Activated CD8-positive, alpha-beta memory T cell treated with anti-CD3 and anti-CD28 coated beads, Interleukin-2, amount 10 ng/mL, durations not matched to agents 7 days and 5 days (primary cell): ENCODE measurements at regions not wholly inside any gene's neighbourhood (a gene's known extent, or its start where the extent isn't known, plus 50 kb on each side); places are given as distances from the start of the nearest gene placed in this dataset.

Source experiments
- ATAC-seq: fragments of 150-1000 bp; cut with Tn5 transposase; one replicate; pipeline ENCODE4 v1.10.0; 2021; ENCODE audit warnings: moderate library complexity
- CTCF ChIA-PET: fragments of 350-600 bp; sonication (Branson Sonifier 250); formaldehyde crosslinking; loops from one replicate; lab custom pipeline; 2021; ENCODE audit warnings: antibody characterized with exemption; lab: Charles Lee
- DNase-seq: peaks from one replicate; pipeline ENCODE4 v3.0.0-alpha.2; 2020
- H3K27ac Mint-ChIP-seq: one replicate; pipeline ENCODE4 v1.8.0; 2021; ENCODE audit warnings: mild to moderate bottlenecking, mixed read lengths
- H3K27me3 Mint-ChIP-seq: one replicate; pipeline ENCODE4 v1.8.0; 2021; ENCODE audit warnings: mixed read lengths
- H3K36me3 Mint-ChIP-seq: one replicate; pipeline ENCODE4 v1.8.0; 2021; ENCODE audit warnings: mild to moderate bottlenecking, mixed read lengths
- H3K4me1 Mint-ChIP-seq: one replicate; pipeline ENCODE4 v1.8.0; 2021; ENCODE audit warnings: mixed read lengths
- H3K4me3 Mint-ChIP-seq: one replicate; pipeline ENCODE4 v1.8.0; 2021; ENCODE audit warnings: mild to moderate bottlenecking, moderate library complexity, mixed read lengths
- H3K9me3 Mint-ChIP-seq: one replicate; pipeline ENCODE4 v1.8.0; 2022; ENCODE audit warnings: low read depth, mixed read lengths

DNA sequence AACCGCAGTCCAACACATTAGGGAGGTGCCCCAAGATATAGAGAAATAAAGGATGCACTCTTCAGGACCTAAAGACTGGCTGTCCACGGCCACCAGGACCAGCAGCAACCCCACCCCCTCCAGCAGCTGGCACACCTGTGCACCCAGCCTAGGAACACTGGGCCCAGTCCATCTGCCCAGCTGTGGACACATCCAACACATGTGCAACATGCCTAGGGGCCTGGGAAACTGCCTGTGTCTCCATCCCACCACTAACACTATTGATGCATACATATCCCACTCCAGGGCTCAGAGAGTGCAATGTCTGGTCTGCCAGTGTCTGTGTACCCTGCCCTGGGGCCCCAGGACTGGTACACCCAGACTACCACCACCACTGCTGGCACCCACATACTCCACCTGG lies 1781.3 kb downstream of the MAT2B start:
- Mint-ChIP-seq H3K27ac (no peak overlapping the region), H3K4me3 (no peak overlapping the region), H3K9me3 (peaks cover 7% of the 10 kb centered on the region), H3K4me1 (no peaks in the 10 kb centered on the region), H3K27me3 (no peaks in the 10 kb centered on the region), H3K36me3 (no peaks in the 10 kb centered on the region)
- DNase-seq, result no peak
- ATAC-seq, result no peak
- CTCF ChIA-PET, result no interaction called here

DNA sequence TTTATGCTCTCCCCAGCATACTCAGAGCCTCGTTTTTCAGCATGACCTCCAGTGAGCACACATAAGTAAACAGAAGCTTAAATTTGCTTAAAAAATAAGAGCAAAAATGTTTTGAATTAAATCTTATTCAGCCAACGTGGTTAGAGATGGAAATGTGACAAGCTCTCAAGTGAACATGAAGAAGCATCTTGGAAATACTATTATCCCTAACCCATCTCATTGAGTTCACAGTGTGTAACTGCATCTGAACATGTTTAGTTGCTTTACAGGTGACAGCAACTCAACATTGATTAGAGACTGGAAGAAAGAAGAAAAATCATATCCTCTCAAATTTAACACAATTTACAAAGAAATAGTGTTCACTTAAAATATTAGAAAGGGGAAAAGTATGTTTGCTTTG lies 1785.1 kb downstream of the MAT2B start:
- H3K4me1 Mint-ChIP-seq, result no peaks in the 10 kb centered on the region
- no peaks in the 10 kb centered on the region for H3K27me3 Mint-ChIP-seq
- no peak for ATAC-seq
- H3K9me3 Mint-ChIP-seq, result peaks cover 5% of the 10 kb centered on the region
- DNase-seq, result no peak
- no peaks in the 10 kb centered on the region for H3K36me3 Mint-ChIP-seq
- H3K27ac Mint-ChIP-seq, result no peak overlapping the region
- no peak overlapping the region for H3K4me3 Mint-ChIP-seq
- CTCF ChIA-PET, result no interaction called here

DNA sequence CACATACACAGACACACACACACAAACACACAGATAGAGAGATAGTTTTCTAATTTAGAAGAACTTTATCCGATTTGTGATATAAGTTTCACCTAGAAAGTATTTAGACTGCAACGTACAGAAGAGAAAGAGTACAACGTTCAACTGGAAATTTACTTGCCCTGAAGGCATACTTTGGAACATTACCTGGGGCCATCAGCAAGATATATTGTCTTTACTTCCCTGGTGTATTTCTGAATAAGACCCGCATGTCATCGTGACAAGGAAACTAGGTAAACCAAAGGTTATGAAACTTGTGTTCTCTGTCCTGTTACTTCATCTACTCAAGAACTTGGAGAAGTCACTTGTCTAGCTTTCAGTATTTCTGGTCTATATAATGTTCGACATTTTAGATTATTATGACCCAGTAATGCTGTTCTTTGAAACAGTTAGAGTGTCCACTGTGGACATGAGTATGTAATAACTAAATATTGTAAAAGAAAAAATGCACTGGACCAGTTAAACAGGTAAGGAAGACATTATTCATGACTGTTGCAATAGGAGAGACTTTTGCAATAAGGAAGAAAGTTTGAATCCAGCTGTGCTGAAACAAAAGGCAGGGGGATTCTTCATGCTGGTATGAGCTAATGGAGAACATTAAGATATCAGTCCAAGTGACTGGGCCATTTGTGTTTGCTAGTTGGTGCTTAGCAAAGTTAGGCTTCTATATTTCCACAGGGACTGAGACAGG lies 1791.1 kb downstream of the MAT2B start:
- DNase-seq (no peak), ATAC-seq (no peak)
- Mint-ChIP-seq H3K4me3 (no peak overlapping the region), H3K27me3 (no peaks in the 10 kb centered on the region), H3K36me3 (no peaks in the 10 kb centered on the region), H3K9me3 (peaks cover 2% of the 10 kb centered on the region), H3K4me1 (no peaks in the 10 kb centered on the region), H3K27ac (no peak overlapping the region)
- CTCF ChIA-PET, result no interaction called here

DNA sequence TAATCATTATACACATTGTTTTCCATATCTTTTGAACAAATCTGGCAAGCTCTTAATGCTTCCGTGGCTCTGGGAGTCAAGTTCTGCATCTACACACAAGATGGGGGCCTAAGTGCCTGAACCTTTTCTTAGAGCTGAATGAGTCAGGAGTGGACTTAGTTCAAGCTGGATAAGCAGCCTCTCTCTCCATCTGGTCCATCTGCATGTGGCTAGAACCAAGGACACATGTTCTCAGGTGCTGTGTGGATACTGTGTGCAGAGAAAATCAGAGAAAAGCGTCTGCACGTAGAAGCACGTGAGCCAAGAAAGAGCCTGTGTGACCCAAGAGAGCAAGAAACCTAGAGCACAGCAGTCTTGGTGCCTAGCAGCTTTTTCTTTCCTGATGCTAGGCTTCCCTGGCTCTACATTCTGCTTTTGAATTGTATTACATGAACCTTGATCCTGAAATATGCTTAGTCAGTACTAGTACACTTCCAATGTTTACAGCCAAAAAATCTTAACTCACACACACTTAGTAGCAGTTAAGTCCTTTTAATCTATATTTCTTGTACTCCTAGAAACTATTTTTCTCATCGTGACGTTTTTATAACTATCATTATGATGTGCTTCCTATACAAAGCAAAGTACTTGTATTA lies 1798.9 kb downstream of the MAT2B start:
- CTCF ChIA-PET, result no interaction called here
- DNase-seq (no peak), ATAC-seq (no peak)
- Mint-ChIP-seq H3K9me3 (peaks cover 5% of the 10 kb centered on the region), H3K27ac (no peak overlapping the region), H3K27me3 (no peaks in the 10 kb centered on the region), H3K36me3 (no peaks in the 10 kb centered on the region), H3K4me3 (no peak overlapping the region), H3K4me1 (no peaks in the 10 kb centered on the region)

DNA sequence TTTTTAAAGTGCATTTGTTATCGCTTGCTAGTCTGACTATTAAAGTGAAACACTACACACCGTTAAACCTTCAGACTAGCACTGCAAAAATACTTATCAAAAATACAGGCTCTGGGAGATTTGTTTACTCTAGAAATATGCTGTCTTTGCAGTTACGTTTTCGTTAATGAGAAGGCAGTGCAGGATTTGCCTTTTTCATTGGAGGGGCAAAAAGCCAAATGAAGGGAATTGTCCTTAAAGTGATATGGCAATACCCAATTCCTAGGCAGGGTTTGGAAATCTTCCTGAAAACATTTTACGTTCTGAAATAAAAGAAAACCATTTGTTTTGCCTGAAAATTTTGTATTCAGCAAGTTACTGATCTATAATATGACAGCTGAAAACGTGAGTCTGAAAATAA lies 1800.2 kb downstream of the MAT2B start:
- H3K27me3 Mint-ChIP-seq, result no peaks in the 10 kb centered on the region
- CTCF ChIA-PET, result no interaction called here
- ATAC-seq (no peak), DNase-seq (no peak)
- H3K4me3 Mint-ChIP-seq, result no peak overlapping the region
- no peaks in the 10 kb centered on the region for H3K4me1 Mint-ChIP-seq
- H3K36me3 Mint-ChIP-seq, result no peaks in the 10 kb centered on the region
- H3K27ac Mint-ChIP-seq, result no peak overlapping the region
- H3K9me3 Mint-ChIP-seq, result peaks cover 7% of the 10 kb centered on the region

DNA sequence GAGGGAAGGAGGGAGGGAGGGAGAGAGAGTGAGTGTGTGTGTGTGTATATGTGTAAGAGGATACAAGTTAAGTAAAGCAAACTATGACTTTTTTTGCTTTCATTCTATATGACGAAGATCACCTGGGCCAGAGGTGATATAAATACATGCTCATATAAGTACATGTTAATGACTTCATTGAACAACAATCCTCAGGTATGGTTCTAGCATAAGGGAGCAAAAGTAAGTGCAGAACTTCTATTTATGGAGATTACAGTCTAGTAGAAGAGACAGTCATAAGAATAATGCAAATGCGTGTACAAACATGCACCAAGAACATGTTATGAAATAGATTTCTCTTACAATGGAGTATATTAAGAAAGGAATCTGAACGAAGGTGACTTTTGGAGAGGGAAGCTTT lies 1804.0 kb downstream of the MAT2B start:
- H3K4me1 Mint-ChIP-seq, result no peaks in the 10 kb centered on the region
- CTCF ChIA-PET, result no interaction called here

DNA sequence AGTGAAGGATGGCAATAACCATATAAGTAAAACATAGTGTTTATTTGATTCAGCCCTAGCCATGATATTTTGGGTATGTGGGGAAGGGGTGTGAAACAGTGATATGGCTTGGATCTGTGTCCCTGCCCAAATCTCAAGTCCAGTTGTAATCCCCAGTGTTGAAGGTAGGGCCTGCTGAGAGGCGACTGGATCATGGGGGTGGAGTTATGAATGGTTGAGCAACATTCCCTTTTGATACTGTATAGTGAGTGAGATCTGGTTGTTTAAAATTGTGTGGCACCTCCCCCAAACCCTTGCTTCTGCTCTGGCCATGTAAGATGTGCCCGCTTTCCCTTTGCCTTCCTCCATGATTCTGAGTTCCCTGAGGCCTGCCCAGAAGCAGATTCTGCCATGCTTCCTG lies 1804.6 kb downstream of the MAT2B start:
- no peak overlapping the region for H3K27ac Mint-ChIP-seq
- H3K9me3 Mint-ChIP-seq, result peaks cover 9% of the 10 kb centered on the region
- ATAC-seq (no peak), DNase-seq (no peak)
- no peaks in the 10 kb centered on the region for H3K36me3 Mint-ChIP-seq
- H3K27me3 Mint-ChIP-seq, result no peaks in the 10 kb centered on the region
- CTCF ChIA-PET, result no interaction called here
- no peaks in the 10 kb centered on the region for H3K4me1 Mint-ChIP-seq
- H3K4me3 Mint-ChIP-seq, result no peak overlapping the region

More for the DNA sequence above, 1804.0 kb downstream of the MAT2B start:
- Mint-ChIP-seq H3K4me3 (no peak overlapping the region), H3K36me3 (no peaks in the 10 kb centered on the region), H3K27ac (no peak overlapping the region), H3K27me3 (no peaks in the 10 kb centered on the region), H3K9me3 (peaks cover 7% of the 10 kb centered on the region)
- DNase-seq (no peak), ATAC-seq (no peak)

DNA sequence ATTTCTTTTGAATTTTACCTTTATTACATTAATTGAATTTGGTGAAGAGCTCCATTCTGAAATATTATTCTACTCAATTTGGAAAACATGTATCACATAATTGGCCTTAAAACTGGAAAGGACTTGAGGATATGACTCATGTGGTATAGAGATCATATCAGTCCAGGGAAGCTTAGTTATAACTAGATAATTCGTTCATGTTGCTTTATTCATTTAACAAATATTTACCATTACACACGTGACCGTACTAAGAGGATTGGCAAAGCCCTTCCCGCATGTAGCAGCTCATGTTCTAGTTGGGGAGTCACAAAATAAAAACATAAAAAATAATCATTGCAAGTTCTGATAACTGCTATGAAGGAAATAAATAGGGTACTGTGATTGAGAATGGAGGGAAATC lies 1816.5 kb downstream of the MAT2B start:
- Mint-ChIP-seq H3K9me3 (peaks cover 12% of the 10 kb centered on the region), H3K4me3 (no peak overlapping the region), H3K27me3 (no peaks in the 10 kb centered on the region), H3K4me1 (no peaks in the 10 kb centered on the region), H3K27ac (no peak overlapping the region), H3K36me3 (no peaks in the 10 kb centered on the region)
- CTCF ChIA-PET, result no interaction called here
- ATAC-seq (no peak), DNase-seq (no peak)

DNA sequence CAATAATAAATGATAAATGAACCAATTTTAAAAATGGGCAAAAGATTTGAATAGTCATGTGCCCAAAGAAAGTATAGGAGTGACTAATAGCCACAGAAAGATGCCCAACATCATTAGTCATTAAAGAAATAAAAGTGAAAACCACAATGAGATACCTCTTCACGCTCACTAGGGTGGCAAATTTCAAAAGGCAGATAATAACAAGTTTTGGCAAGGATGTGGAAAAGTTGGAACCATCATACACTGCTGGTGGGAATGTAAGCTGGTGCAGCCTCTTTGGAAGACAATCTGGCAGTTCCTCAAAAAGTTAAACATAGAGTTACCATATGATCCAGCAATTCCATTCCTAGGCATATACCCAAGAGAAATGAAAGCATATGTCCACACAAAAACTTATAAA lies 1819.8 kb downstream of the MAT2B start:
- H3K27me3 Mint-ChIP-seq, result no peaks in the 10 kb centered on the region
- H3K9me3 Mint-ChIP-seq, result peaks cover 3% of the 10 kb centered on the region
- H3K4me1 Mint-ChIP-seq, result no peaks in the 10 kb centered on the region
- H3K36me3 Mint-ChIP-seq, result no peaks in the 10 kb centered on the region
- ATAC-seq (no peak), DNase-seq (no peak)
- CTCF ChIA-PET, result no interaction called here
- H3K27ac Mint-ChIP-seq, result no peak overlapping the region
- H3K4me3 Mint-ChIP-seq, result no peak overlapping the region

DNA sequence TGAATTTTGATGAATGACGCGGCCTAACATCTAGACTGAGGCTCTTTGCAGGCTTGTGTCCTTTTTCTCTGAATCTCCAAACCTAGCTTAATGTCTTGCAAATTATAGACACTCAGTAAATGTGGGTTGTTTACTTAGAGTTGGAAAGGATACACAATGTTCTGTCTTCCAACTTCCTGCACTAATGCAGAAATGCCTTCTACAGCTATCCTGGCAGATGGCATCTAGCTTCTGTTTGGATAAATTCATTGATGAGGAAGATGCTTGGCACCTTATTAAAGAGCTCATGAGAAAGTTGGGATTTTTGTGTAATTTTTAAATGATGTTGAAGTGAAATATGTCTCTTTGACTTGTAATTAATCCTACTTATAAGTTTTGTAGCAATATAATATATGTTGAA lies 1822.2 kb downstream of the MAT2B start:
- Mint-ChIP-seq H3K27ac (no peak overlapping the region), H3K4me1 (no peaks in the 10 kb centered on the region), H3K36me3 (no peaks in the 10 kb centered on the region), H3K4me3 (no peak overlapping the region), H3K9me3 (peaks cover 3% of the 10 kb centered on the region), H3K27me3 (no peaks in the 10 kb centered on the region)
- CTCF ChIA-PET, result no interaction called here
- DNase-seq (no peak), ATAC-seq (no peak)

DNA sequence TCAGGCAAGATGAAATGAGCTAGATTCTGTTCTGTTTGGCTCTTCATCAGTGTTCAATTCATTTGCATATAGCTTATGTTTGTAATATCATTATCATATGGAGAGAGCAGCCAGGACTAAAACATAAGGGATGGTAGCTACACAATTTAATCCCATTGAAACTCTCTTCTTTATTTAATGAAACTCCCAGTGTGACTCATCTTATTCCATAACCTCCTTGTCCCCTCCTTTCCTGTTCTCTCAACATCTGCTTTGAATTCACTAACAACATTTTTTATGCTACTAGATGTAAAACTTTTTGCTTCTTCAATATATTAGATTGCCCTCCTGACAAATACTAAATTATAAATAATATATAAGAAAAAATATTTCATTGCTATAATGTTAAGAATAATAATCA lies 1823.4 kb downstream of the MAT2B start:
- no peaks in the 10 kb centered on the region for H3K27me3 Mint-ChIP-seq
- H3K36me3 Mint-ChIP-seq, result no peaks in the 10 kb centered on the region
- CTCF ChIA-PET, result no interaction called here
- H3K27ac Mint-ChIP-seq, result no peak overlapping the region
- H3K4me1 Mint-ChIP-seq, result no peaks in the 10 kb centered on the region
- DNase-seq (no peak), ATAC-seq (no peak)
- H3K4me3 Mint-ChIP-seq, result no peak overlapping the region
- peaks cover 6% of the 10 kb centered on the region for H3K9me3 Mint-ChIP-seq

DNA sequence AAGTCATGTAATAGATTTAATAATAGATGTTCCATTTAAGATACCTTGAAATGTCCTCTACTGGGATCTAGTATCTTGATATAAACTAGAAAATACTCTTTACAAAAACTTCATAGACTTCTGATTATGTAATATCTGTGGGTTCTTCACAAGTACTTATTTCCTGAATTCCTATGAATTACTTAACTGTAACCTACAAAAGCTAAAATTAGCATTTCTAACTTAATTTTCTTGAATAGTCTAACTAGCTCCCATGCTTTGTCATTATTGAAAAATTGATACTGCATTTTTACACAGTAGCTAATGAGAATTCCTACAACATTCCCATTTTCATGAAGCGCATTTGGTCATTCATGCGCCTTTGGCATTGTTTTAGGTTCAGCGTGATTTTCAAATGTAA lies 1828.2 kb downstream of the MAT2B start:
- Mint-ChIP-seq H3K36me3 (no peaks in the 10 kb centered on the region), H3K4me3 (no peak overlapping the region), H3K9me3 (peaks cover 5% of the 10 kb centered on the region), H3K4me1 (no peaks in the 10 kb centered on the region), H3K27ac (no peak overlapping the region), H3K27me3 (no peaks in the 10 kb centered on the region)
- DNase-seq (no peak), ATAC-seq (no peak)
- CTCF ChIA-PET, result no interaction called here

DNA sequence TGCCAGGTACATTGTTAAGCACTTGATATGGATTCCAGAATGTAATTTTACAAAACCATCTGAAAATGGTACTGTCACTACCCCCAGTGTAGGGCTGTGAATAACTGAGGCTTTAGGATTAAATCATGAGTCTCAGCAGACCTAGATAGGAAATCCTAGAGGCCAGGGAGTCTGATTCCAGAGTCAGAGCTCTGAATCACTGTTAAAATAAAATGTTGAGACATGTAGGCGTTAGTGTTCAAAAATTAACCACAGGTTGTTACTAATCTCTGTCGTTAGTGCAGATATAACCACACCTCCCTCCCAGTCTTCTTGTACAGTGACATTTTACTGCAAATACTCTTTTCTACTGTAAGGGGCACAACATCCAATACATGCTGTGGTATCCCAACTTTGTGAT lies 1828.8 kb downstream of the MAT2B start:
- peaks cover 5% of the 10 kb centered on the region for H3K9me3 Mint-ChIP-seq
- ATAC-seq (no peak), DNase-seq (no peak)
- CTCF ChIA-PET, result no interaction called here
- no peaks in the 10 kb centered on the region for H3K36me3 Mint-ChIP-seq
- no peaks in the 10 kb centered on the region for H3K27me3 Mint-ChIP-seq
- no peaks in the 10 kb centered on the region for H3K4me1 Mint-ChIP-seq
- H3K27ac Mint-ChIP-seq, result no peak overlapping the region
- H3K4me3 Mint-ChIP-seq, result no peak overlapping the region

DNA sequence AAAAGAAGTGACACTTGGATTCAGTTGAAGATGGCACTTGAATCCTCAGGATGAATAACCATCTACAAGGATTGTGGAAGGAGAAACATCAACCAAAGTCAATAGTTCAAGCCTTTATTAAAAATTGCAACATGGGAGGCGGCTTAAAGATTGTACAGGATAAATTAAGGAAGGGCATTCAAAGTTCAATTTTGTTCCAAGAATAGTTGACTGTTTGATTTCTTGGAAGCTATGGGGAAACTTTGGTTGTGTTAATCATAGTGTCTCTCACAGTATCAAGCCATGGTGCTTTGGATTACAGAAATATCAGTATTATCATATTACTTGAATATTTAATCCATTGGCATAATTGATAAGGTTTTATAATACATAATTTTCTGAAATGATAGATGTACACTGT lies 1844.3 kb downstream of the MAT2B start:
- Mint-ChIP-seq H3K27ac (no peak overlapping the region), H3K9me3 (no peaks in the 10 kb centered on the region), H3K4me3 (no peak overlapping the region), H3K4me1 (no peaks in the 10 kb centered on the region), H3K36me3 (no peaks in the 10 kb centered on the region), H3K27me3 (no peaks in the 10 kb centered on the region)
- CTCF ChIA-PET, result no interaction called here
- DNase-seq, result no peak
- ATAC-seq, result no peak
